ENCODE measurements at regions not wholly inside any gene's neighbourhood (a gene's known extent, or its start where the extent isn't known, plus 50 kb on each side); places are given as distances from the start of the nearest gene placed in this dataset.
"Not testable (repeated sequence)": the region's sequence is repeated elsewhere in the genome, so short reads cannot be mapped to it uniquely, and the experiment has no call there.

- no peak for DNase-seq
Observed at GRCh38 chr10:108633046-108633445, 1290.3 kb downstream of the XPNPEP1 start.

DNA sequence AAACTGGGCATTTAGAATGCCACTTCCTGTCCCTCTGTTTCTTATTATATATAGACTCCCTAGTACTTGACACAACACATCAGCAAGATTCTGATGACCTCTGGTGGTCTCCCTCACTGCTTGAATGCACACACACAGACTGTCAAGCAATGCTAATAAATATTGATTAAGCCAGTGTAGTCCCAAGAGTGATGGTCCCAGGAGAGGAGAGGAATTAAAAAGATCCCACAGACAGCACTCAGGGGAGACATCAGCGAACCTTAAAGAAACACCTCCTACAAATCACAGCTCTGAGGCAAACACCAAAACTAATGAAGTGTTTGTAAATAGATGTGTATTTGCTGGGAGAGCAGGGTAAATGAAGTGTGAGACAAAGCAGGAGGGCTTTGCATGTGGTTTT lies 1291.2 kb downstream of the XPNPEP1 start:
- no peak for DNase-seq

DNA sequence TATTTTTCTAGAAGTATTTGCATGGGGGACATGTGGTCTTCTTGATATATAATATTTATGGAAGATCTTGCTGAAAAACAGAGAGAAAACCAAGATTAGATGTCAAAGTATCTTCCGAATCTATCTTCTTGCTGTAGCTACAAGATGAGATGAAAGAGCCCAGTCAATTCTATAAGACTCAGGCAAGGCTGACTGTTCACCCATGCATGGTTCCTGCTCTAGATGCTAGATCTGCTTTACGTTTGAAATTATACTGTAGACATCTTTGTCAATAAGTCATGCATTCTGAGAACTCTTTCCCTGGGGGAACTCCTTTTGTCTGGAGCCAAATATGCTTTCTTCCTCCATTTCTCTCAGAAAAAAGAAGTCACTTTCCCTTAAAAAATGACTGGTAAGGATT lies 1292.0 kb downstream of the XPNPEP1 start:
- DNase-seq: no peak

- no peak for DNase-seq
Observed at GRCh38 chr10:108629834-108630233, 1293.5 kb downstream of the XPNPEP1 start.

DNA sequence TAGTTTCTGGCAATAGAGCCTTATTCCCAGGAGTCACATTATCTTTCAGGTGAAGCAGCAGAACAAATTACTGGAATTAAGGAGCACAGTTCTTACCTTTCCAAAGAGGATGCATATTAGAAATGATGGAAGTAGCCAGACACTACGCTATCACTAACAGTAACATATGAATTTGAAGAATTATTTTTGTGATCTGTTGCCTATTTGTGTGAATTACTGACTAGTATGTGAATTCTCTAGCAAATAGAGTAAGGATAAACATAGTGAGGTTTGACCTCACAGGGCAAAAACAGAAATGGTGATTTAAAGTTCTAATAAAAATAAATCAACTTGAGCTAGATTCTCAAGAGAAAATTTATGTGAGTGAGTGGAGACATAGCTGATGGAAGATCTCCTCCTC lies 1299.3 kb downstream of the XPNPEP1 start:
- DNase-seq: no peak

DNA sequence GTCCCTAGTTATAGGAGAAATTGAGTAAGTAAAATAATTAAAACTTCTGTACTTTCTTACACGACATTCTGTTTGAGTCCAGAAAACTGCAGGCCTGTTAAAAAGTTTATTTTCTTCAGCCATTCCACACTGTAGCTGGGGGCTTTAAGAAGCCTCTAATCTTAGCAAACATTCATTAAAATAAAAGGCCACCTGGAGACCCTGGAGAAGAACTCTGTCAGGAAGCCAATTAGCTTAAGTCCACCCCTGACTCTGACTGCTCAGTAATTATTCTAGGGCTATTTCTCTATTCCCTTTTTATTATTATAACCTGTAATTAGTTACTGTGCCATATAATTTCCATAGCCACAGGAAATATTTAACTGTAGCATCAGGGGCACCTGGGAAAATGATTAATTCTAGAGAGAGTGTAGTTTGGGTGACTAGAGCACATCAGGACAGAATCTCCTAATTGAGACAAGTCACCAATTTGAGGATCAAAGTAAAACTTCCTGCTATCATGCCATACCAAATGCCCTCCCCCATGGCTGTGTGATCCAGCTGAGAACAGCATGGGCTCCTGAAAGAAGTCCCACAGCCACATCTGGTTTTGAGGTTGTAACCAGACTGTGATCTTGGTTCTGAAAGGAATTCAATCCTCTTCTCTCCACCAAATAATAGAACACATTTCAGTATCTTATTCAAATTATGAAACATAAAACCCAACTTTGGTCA lies 1302.3 kb downstream of the XPNPEP1 start:
- no peak for DNase-seq

DNA sequence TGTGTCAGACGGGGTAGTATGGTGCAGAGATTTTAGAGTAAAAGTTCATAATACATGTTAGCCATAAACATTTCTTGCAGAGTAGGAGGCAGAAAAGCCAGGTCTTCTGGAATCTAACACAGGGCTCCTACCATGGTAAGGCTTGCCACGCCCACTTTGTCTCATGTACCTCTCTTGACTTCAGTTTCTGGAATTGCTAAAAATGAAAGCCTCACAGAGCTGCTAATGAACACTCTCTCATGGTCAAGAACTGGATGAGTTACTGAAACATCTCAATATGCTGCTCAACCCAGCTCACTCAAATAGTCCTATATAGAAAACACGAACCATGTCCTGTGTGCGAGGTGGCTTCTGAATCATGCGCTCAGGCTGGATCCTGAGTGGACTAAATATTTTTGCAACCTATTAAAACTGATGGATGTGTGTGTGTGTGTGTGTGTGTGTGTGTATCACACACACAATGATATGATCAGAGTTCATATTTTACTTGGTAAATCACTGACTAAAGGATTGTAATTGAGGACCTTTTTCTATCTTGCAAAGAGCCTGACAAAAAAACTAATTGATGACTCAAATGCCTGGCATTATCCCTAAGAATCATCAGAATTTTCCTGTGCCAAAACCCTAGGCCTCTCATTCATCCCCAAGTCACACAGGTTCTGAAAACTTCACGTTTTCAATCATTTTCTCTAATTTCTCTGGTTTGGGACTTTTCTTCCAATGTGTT lies 1306.6 kb downstream of the XPNPEP1 start:
- DNase-seq: no peak

DNA sequence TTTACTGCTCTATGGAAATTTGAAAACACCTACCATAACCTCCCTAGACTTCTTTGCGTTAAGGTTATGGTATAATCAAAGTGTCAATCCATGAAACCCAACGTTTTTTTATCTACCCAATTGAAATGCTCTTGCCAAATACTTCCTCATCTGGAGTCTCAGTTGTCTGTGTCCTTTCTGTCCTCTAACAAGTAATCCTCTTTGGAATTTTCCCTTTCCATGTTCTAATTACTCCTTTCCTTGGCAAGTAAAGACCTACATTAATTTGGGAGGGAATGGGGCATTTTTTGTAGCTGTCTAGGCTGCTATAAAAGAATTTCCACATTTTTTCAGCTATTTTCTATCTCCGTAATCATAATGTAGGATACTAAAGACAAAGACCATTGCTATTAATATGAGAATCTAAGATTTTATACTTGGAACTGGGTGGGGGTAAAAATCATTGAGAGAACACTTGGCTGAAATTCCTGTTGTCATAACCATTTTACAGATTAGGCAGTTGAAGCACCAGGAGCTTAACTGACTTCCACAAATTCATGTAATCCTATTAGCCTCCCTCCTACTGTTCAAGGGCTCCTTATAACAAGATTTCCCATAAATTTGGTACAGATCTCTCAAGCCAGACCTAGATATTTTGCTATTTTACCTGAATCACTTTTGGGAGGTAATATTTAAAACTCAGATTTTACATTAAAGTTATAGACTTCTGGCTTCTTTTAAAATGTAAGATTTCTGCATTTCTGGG lies 1307.6 kb downstream of the XPNPEP1 start:
- no peak for DNase-seq

- no peak for DNase-seq
Observed at GRCh38 chr10:108612485-108612884, 1310.8 kb downstream of the XPNPEP1 start.

DNA sequence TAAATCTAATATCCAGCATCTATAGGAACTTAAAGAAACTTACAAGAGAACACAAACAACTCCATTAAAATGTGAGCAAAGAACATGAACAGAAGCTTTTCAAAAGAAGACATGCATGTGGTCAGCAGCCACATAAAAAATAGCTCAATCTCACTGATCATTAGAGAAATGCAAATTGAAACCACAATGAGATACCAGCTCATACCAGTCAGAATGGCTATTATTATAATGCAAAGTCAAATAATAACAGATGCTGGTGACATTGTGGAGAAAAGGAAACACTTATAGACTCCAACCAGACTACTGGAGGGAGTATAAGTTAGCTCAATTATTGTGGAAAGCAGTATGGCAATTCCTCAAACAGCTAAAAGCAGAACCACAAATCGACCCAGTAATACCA lies 1314.5 kb downstream of the XPNPEP1 start:
- DNase-seq: no peak

GRCh38 chr10:108601851-108602250 lies 1321.5 kb downstream of the XPNPEP1 start:
- no peak for DNase-seq

GRCh38 chr10:108600511-108600910 lies 1322.8 kb downstream of the XPNPEP1 start:
- DNase-seq: not testable (repeated sequence)

- not testable (repeated sequence) for DNase-seq
Observed at GRCh38 chr10:108599317-108599716, 1324.0 kb downstream of the XPNPEP1 start.

DNA sequence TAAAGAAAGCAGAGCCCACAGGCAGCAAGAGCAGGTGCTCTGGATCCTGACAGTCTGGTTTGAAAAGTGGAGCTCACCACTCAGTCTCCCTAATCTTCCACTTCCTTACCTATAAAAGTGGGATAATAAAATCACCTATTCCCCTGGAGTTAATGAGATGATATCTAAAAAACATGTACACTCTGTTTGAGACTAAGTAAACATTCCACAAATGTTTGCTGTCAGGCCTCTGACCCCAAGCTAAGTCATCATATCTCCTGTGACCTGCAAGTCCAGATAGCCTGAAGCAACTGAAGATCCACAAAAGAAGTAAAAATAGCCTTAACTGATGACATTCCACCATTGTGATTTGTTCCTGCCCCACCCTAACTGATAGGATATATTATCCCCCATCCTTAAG lies 1324.5 kb downstream of the XPNPEP1 start:
- DNase-seq: no peak

DNA sequence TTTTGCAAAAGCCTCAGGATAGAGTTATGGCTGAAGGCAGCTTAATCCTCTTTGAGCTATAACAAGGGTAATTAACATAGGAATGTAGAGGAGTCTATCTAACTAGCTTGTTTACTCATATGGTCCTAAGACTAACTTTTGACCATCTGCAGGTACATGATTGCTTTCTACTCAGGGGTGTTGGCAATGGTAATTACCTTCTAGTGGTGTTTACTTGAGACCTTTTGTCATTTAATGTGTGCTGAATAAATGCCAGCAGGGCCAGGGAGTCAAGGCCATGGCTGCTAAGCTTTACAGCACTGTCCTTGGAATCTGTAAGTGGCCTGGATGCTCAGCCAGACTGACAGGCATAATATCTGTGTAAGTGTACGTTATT lies 1325.0 kb downstream of the XPNPEP1 start:
- no peak for DNase-seq

DNA sequence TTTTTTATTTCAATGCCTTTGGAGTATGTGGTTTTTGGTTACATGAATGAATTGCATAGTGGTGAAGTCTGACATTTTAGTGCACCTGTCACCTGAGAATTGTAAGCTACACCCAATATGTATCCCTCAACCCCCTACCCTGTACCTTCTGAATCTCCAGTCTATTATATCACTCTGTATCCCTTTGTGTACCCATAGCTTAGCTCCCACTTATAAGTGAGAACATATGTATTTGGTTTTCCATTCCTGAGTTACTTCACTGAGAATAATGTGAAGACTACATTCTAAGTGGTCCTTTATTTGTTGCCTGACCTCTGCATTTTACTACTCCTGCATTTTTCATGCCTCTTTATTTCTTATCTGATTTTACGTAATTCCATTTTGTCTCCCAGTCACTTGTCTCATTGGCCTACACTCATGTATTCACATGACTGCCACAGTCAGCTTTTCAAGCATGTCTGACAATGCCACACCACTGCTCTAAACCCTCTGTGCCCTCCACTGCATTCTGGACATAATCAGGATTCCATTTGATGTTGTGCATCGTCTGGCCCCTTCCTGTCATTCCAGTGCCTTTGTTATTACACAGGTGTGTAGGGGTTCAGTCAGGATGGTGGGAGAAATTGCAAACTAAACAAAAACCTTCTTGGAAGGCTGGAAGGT lies 1325.5 kb downstream of the XPNPEP1 start:
- no peak for DNase-seq

DNA sequence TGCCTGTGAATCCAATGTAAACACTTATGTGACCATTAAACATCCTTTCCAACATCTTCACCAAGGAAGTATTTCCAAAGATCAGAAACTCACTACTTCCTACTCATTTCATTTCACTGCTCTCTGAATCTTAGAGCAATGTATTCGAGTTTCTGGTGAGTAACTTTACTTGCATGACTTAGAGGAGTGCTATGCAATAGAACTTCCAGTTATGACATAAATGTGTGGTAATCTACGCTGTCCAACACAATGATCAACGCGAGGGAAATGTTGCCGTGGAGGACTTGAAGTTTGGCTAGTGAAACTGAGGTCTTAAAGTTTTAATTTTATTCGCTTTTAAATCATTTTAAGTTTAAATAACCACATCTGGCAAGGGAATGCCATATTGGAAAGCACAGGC lies 1326.3 kb downstream of the XPNPEP1 start:
- no peak for DNase-seq

GRCh38 chr10:108592956-108593355 lies 1330.4 kb downstream of the XPNPEP1 start:
- DNase-seq: no peak

DNA sequence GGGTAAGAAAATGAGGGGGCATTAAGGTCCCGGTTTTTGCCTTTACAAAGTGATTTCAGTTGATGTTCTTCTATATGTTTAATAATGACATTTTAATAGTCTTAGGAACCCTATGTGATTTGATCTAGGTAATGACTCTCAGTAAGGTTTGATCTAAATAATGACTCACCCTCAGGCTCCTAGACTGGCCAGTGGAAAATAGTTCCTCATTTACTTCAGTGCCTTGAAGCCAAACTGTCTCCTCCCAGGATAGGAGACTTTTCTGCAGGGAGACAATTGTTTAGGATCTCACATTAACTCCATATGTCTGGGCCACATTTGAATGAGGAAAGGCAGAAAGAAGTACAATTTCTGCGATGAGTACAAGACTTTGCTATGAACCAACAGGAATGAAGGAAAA lies 1331.9 kb downstream of the XPNPEP1 start:
- no peak for DNase-seq

DNA sequence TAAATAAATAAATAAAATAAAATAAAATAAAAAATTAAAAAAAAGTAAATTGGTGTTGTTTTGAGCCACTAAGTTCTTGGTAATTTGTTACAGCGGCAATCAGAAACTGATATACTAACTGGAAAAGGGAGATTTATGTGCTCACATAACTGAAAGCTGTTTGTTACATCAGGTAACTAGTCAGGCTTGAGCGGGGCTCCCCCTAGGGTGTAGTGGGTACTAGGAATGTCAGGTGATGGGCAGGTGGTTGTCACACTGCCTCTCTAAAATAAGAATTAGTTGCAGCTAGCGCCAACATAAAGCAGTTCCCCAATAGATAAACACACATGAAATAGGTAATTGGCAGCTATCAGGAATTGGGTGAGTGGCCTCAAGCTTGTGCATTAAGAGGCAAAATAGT lies 1336.9 kb downstream of the XPNPEP1 start:
- no peak for DNase-seq

DNA sequence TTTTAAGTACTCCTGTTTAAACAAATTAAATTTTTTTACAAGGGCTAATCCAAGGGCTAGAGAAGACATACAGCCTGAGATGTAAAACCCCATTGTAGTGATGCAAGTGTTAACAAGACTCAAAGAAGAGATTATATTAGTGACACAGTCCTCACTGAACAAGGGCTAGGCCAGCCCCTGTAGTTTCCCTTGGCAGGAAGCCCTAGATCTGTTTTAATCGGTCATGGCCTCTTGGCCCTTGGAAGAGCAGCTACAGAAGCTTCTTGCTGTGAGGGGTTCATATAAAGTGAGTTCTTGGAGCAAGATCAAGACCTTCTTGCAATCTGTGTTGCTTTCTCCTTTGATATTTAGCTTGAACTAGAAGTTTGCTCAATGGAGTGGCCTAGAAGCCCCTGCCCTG lies 1339.4 kb downstream of the XPNPEP1 start:
- no peak for DNase-seq

- DNase-seq: no peak
Observed at GRCh38 chr10:108582888-108583287, 1340.4 kb downstream of the XPNPEP1 start.

DNA sequence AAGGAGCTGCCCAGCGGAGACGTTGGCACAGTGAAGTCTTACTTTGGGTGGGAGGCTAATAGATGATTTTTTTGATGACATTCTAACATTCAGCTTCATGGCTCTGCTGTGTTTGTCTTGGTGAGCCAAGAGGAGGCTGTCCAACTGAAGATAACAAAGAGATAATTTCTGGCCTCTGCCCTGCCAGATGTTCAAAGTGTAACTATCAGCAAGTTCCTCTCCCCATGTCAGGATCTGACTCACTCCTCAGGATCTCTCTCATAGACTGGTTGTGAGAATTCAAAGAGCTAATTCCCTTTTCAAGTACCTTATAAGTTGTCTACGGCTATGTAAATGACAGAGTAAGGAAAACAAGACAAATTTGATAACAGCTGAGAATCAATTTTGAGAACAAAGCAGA lies 1340.9 kb downstream of the XPNPEP1 start:
- no peak for DNase-seq

Measured in stimulated activated CD8-positive, alpha-beta memory T cell treated with anti-CD3 and anti-CD28 coated beads, Interleukin-4, amount 100 ng/mL, for 48 hours (primary cell).